Muscle layer of duodenum (tissue), 2 donors: ENCODE measurements at regions not wholly inside any gene's neighbourhood (a gene's known extent, or its start where the extent isn't known, plus 50 kb on each side); places are given as distances from the start of the nearest gene placed in this dataset.

Source experiments
- H3K27ac ChIP-seq: one replicate; pipeline ENCODE4 v1.7.0; 2013; ENCODE audit warnings: mild to moderate bottlenecking, low read length
- H3K27me3 ChIP-seq: one replicate; pipeline ENCODE4 v1.7.0; 2013; ENCODE audit warnings: low read depth, mild to moderate bottlenecking, control low read depth, low read length
- H3K36me3 ChIP-seq, 2 donors: one replicate each; pipeline ENCODE4 v1.7.0; 2013; ENCODE audit warnings: low read length in 2 of 2, control low read depth in 1 of 2, mild to moderate bottlenecking in 1 of 2; ENCODE audit not compliant: insufficient read depth in 2 of 2, control insufficient read depth in 1 of 2
- H3K4me1 ChIP-seq, 2 donors: one replicate each; pipeline ENCODE4 v1.7.0; 2013; ENCODE audit warnings: low read length in 2 of 2, mild to moderate bottlenecking in 2 of 2, control low read depth in 1 of 2, moderate library complexity in 1 of 2; ENCODE audit not compliant: insufficient read depth in 2 of 2, control insufficient read depth in 1 of 2
- H3K4me3 ChIP-seq, 2 donors: one replicate each; pipeline ENCODE4 v1.7.0; 2013; ENCODE audit warnings: low read length in 2 of 2, low read depth in 1 of 2, mild to moderate bottlenecking in 1 of 2
- H3K9me3 ChIP-seq, 2 donors: one replicate each; pipeline ENCODE4 v1.7.0; 2013; ENCODE audit warnings: low read length in 2 of 2, control low read depth in 1 of 2, mild to moderate bottlenecking in 1 of 2; ENCODE audit not compliant: control insufficient read depth in 1 of 2
- donor health status: healthy.

GRCh38 chr20:40245829-40246228 lies 443.2 kb downstream of the MAFB start:
- peaks cover 0 to 2% of the 10 kb centered on the region in 2 donors for H3K9me3 ChIP-seq
- no peaks in the 10 kb centered on the region for H3K36me3 ChIP-seq
- H3K27ac ChIP-seq = no peak overlapping the region
- no peak overlapping the region for H3K4me3 ChIP-seq
- no peaks in the 10 kb centered on the region for H3K27me3 ChIP-seq
- no peaks in the 10 kb centered on the region for H3K4me1 ChIP-seq

GRCh38 chr20:40244286-40244685 lies 444.8 kb downstream of the MAFB start:
- Histone ChIP-seq H3K4me3 (no peak overlapping the region), H3K36me3 (no peaks in the 10 kb centered on the region), H3K27ac (no peak overlapping the region), H3K27me3 (no peaks in the 10 kb centered on the region), H3K4me1 (no peaks in the 10 kb centered on the region), H3K9me3 (no peaks in the 10 kb centered on the region)

- no peak overlapping the region for H3K27ac ChIP-seq
- no peaks in the 10 kb centered on the region for H3K9me3 ChIP-seq
- no peaks in the 10 kb centered on the region for H3K27me3 ChIP-seq
- no peaks in the 10 kb centered on the region for H3K4me1 ChIP-seq
- H3K36me3 ChIP-seq = no peaks in the 10 kb centered on the region
- no peak overlapping the region for H3K4me3 ChIP-seq
Measured at GRCh38 chr20:40241596-40242343, 447.3 kb downstream of the MAFB start.

GRCh38 chr20:40238511-40238910 lies 450.5 kb downstream of the MAFB start:
- Histone ChIP-seq H3K9me3 (no peaks in the 10 kb centered on the region), H3K4me1 (no peaks in the 10 kb centered on the region), H3K36me3 (no peaks in the 10 kb centered on the region), H3K4me3 (no peak overlapping the region), H3K27me3 (no peaks in the 10 kb centered on the region), H3K27ac (no peak overlapping the region)

- Histone ChIP-seq H3K27ac (no peak overlapping the region), H3K36me3 (no peaks in the 10 kb centered on the region), H3K4me1 (no peaks in the 10 kb centered on the region), H3K9me3 (no peaks in the 10 kb centered on the region), H3K27me3 (no peaks in the 10 kb centered on the region), H3K4me3 (no peak overlapping the region)
Measured at GRCh38 chr20:40234593-40234992, 454.4 kb downstream of the MAFB start.

- Histone ChIP-seq H3K36me3 (no peaks in the 10 kb centered on the region), H3K4me3 (no peak overlapping the region), H3K4me1 (no peaks in the 10 kb centered on the region), H3K27me3 (no peaks in the 10 kb centered on the region), H3K27ac (no peak overlapping the region), H3K9me3 (no peaks in the 10 kb centered on the region)
Measured at GRCh38 chr20:40233406-40233805, 455.6 kb downstream of the MAFB start.

GRCh38 chr20:40232756-40233155 lies 456.3 kb downstream of the MAFB start:
- Histone ChIP-seq H3K4me1 (no peaks in the 10 kb centered on the region), H3K36me3 (no peaks in the 10 kb centered on the region), H3K4me3 (no peak overlapping the region), H3K27ac (no peak overlapping the region), H3K27me3 (no peaks in the 10 kb centered on the region), H3K9me3 (no peaks in the 10 kb centered on the region)

GRCh38 chr20:40232273-40232672 lies 456.8 kb downstream of the MAFB start:
- Histone ChIP-seq H3K4me3 (no peak overlapping the region), H3K27me3 (no peaks in the 10 kb centered on the region), H3K4me1 (no peaks in the 10 kb centered on the region), H3K9me3 (no peaks in the 10 kb centered on the region), H3K36me3 (no peaks in the 10 kb centered on the region), H3K27ac (no peak overlapping the region)

- Histone ChIP-seq H3K36me3 (no peaks in the 10 kb centered on the region), H3K27ac (no peak overlapping the region), H3K27me3 (no peaks in the 10 kb centered on the region), H3K4me3 (no peak overlapping the region), H3K4me1 (no peaks in the 10 kb centered on the region), H3K9me3 (no peaks in the 10 kb centered on the region)
Measured at GRCh38 chr20:40230486-40230885, 458.6 kb downstream of the MAFB start.

GRCh38 chr20:40225596-40225995 lies 463.4 kb downstream of the MAFB start:
- Histone ChIP-seq H3K27me3 (no peaks in the 10 kb centered on the region), H3K27ac (no peak overlapping the region), H3K36me3 (no peaks in the 10 kb centered on the region), H3K4me1 (no peaks in the 10 kb centered on the region), H3K4me3 (no peak overlapping the region), H3K9me3 (no peaks in the 10 kb centered on the region)

- H3K4me1 ChIP-seq = no peaks in the 10 kb centered on the region
- H3K4me3 ChIP-seq = no peak overlapping the region
- H3K36me3 ChIP-seq = no peaks in the 10 kb centered on the region
- no peaks in the 10 kb centered on the region for H3K9me3 ChIP-seq
- H3K27ac ChIP-seq = no peak overlapping the region
- no peaks in the 10 kb centered on the region for H3K27me3 ChIP-seq
Measured at GRCh38 chr20:40223810-40224209, 465.2 kb downstream of the MAFB start.

- no peaks in the 10 kb centered on the region for H3K4me1 ChIP-seq
- H3K9me3 ChIP-seq = no peaks in the 10 kb centered on the region
- no peaks in the 10 kb centered on the region for H3K27me3 ChIP-seq
- H3K4me3 ChIP-seq = no peak overlapping the region
- no peaks in the 10 kb centered on the region for H3K36me3 ChIP-seq
- H3K27ac ChIP-seq = no peak overlapping the region
Measured at GRCh38 chr20:40218971-40219370, 470.1 kb downstream of the MAFB start.
